ENCODE measurements at regions not wholly inside any gene's neighbourhood (a gene's known extent, or its start where the extent isn't known, plus 50 kb on each side); places are given as distances from the start of the nearest gene placed in this dataset.

DNA sequence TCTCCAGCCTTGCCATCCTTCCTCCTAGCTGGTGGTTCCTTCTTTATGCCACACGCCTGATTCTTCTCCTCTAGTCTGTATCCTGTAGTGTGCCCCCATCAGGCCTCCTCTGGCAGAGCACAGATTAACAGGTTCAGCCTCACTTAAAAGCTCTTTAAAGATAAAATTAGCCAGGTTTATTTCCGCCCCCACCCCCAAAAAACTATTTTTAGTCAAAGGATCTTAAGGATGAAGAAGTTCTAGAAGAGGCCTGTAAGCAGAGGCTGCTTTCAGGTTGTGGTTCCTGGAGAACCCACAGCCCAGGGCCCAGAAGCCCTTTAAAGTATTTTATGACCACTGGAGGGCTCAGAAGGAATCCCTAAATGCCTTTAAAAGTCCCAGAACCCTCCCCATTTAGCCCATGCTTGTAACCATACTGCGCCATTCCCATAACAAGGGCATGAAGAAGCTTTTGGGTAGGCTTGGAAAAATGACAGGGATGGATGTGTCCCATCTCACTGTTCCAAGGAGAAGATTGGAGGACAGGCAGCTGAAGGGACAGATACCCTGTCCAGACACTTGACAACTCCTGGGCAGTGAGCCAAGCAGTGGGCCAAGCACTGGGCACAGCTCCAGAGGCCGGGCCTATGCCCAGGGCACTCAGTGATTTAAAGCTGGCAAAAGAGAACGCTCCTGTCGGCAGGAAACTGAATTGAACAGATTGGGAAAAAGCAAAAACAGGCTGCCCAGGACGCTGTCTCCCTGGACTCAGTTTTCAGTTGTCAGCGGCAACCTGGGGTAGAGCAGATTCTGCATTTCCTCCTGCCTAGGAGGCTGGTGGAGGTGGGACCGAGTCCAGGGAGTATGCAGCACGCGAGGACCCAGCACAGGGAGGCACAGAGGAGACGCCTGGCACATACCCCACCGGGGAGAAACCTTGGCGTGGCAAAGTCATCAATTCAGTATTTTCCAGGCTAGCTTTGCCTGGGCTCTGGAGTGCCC lies 106.3 kb upstream of the SSBP2 start:
- DNase-seq (ENCODE audit: low read depth in 3 of 3, low spot score in 1 of 3), result no peak

DNA sequence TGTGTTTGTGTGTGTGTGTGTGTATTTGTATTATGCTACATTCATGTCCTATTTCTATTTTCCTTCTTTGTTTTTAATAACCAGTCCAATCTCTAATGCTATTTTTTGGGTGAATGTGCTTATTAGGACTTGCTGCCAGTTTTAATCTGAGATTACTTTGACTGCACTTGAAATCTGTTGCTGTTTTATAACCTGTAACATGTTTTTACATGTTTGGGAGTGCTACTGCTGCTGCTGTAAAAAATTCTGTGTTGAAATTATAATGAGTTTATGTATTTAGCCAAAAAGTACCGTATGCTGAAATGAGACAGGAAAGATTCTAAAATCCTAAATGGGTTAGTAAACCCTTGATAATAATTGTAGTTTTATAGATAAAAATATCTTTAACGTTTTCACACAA lies 104.7 kb upstream of the SSBP2 start:
- no peak for DNase-seq (ENCODE audit: low read depth in 3 of 3, low spot score in 1 of 3)

DNA sequence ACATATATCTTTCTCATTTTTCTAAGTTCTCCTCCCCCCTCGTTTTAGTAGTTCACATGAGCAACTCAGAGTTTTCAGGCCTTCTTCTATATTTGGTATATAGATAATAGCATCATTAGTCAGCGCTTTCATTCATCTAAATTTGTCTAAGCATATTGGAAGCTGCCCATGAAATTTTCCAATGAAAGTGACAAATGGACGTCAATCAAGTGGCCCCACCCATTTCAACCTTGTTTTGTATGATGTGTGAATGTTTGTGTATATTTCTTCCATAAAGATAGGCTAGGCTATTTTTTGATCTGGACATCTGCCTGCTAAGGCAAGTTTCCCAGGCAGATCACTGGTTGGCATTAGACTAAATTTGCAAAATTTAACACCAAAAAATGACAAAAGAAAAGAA lies 104.0 kb upstream of the SSBP2 start:
- no peak for DNase-seq (ENCODE audit: low read depth in 3 of 3, low spot score in 1 of 3)

DNA sequence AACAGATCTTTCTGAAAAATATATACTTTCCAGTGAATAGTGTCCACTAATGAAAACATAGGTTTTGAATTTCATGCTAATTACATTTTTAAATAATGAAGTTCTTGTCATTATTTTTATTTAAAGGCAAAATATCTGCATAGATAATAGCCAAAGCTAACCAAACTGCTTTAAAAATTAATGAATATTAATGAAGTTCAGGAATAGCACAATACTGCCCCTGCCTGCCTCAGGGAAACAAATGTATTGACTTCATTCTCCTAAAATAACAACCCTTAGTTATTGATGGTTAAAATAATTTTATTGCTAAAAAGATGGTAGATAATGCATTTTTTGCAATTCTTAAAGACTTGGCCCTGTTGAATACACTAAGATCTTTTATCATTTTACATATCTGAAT lies 103.6 kb upstream of the SSBP2 start:
- no peak for DNase-seq (ENCODE audit: low read depth in 3 of 3, low spot score in 1 of 3)

DNA sequence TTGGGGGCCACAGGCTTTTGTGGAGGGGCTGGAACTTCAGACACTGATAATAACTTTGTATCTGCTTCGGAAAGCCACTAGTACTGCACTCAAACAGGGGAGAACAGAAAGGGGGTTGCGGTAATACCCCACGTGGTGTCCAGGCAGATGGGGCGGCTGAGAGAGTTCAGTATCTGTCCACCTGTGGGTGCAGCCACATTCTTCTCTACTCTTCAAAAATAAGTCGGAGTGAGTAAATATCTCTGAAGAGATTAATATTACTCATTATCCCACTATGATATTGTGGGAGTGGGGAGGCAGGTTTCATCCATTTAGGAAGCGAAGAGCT lies 102.1 kb upstream of the SSBP2 start:
- no peak for DNase-seq (ENCODE audit: low read depth in 3 of 3, low spot score in 1 of 3)

DNA sequence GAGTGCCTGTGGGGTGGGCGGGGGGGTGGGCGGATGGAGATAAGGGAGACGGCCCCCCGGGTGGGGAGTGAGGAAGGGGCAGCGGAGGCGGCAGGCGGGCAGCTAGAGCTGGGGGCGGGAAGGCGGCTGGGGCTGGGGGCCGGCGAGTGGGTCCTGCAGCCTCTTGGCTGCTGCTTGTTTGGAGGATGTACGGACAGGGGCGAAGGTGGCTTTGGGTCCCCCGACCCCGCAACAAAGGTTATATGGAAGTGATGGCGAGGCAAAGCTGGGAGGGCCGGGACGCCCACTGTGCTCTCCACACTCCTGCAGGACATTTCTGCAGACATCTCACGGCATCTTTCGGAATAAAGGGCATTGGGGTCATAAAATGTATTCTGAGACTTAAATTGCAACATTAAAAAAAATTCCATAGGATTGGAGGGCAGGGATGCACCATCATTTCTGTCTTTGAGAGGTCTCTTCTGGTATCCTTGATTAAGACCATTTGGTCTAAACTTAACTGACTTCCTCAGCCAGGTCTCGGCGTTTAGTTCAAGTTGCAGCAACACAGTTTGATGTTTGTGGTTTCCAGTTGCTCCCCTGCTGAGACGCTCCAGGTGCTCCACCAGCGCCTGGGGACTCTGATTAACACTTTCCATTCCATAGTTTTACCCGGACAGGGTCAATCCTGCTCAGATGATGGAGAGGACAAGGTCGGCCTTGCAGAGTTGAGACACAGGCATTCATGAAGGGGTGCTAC lies 101.6 kb upstream of the SSBP2 start:
- DNase-seq (ENCODE audit: low read depth in 3 of 3, low spot score in 1 of 3), result no peak

DNA sequence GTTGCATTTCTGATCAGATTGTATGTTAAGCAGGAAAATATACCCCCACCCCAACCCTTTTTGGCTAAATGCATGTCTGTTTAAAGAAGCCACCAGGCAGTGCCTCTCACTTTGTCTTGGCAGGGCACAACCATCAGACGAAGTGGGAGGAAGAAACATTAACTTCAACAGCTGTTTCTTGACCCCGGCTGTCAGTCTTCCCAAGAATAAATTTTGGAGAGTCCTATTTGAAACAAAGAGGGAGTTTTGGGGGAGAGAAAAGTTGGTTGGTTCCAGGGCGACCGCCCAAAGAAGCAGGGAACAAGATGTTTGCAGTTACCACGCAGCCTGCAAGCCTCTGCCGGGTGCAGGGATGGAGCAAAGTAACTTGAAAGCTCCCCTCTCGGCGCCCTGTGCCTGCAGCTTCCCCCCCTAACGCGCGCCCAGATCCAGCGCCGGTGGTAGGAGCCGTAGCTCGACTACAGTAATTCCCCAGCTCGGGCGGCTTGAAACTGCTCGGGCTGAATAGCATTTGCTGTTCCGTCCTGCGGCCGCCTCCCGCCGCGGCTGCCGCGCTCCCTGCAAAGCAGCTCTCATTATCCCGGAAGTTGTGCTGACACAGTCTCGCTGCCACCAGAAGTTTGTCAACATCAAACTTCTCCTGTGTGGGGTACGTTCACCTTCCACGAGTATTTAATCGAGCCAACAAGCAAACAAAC lies 100.7 kb upstream of the SSBP2 start:
- peak; percentile 72 to 84 (median 81) for DNase-seq (ENCODE audit: low read depth in 3 of 3, low spot score in 1 of 3)

DNA sequence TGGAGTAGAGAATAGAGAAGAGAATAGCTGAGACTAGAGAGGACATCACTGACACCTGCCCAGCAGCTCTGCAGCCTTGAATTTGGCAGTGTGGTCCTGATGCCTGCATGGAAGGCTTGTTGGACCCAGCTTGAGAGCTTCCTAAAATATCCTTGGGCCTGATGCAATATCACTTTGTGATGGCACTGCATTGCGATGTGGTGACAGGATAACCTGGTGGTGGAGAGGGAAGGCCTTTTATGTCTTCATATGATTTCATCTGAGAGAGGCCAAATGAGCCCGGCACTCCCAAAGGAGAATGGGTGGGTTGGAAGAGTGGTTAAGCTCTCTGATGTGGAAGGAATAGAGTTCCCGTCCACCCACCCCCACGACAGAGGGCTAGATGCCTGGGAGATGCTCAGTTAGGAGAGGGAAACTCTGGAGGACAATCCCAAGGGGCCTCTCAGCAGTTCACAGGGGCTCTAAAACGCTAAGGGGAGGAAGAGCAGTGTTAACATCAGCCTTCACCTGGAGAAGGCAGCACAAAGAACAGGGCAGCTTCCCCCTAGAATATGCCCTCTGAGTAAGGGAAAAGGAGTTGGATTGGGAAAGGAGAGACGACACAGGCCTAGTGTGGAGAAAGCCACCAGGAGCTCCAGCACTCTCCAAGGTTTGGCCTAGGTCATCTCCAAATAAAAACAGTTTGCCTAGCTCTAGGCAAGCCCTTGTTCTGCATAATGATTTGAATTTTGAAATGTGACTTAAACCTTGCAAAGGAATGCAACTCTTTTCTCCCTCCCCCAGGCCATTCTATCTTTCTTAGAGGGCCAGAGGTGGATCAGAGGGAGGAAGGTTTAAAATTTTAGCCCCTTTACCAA lies 99.8 kb upstream of the SSBP2 start:
- no peak for DNase-seq (ENCODE audit: low read depth in 3 of 3, low spot score in 1 of 3)

DNA sequence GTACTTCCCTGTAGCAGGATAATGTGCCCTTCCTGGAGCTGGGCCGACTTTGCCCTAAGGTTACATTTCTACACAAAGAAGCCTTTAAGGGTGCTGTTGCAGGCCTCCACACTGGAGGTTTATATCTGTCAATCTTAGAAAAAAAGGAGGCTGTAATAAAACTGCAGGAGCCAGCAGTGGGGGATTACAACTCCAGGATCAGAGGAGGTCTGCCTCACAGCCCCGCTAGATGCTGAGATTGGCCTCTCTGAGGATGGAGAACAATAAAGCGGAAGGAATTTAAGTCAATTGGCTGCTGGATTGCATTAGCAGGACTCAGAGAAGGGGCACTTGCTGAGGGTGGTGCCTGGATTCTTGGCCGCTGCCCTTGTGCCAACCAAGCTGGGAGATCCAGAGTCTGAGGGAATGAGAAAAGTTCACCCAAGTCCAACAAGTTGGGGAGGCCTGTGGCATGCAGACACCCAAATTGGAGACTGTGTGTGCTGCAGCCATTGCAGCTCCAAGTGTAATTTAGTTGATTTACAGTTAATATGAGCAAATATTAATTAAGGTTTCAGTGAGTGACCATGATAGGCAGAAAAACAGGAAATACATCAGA lies 99.0 kb upstream of the SSBP2 start:
- DNase-seq (ENCODE audit: low read depth in 3 of 3, low spot score in 1 of 3), result no peak

DNA sequence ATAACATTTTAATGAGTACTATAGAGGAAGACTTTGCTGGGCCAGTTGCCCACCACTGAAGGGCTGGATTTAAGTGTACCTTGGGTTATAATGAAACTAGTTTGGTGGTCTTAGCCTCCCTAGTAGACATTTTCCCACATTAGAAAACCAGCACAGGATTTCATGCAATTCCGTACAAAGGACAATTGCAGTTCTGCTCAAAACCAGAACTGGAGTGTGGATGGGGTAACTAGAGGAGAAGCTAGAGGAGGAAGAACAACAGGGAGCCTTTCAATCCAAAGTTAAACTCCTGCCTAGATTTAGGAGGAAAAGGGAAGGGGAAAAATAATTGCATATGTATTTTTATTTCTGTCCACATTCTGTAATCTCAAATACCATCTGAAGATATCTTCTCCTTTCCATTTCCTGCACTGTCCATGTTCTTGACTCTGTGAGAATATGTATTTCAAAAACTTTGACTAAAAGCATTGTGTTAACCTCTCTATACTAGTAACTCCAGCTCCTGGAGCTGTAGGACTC lies 97.5 kb upstream of the SSBP2 start:
- no peak for DNase-seq (ENCODE audit: low read depth in 3 of 3, low spot score in 1 of 3)

DNA sequence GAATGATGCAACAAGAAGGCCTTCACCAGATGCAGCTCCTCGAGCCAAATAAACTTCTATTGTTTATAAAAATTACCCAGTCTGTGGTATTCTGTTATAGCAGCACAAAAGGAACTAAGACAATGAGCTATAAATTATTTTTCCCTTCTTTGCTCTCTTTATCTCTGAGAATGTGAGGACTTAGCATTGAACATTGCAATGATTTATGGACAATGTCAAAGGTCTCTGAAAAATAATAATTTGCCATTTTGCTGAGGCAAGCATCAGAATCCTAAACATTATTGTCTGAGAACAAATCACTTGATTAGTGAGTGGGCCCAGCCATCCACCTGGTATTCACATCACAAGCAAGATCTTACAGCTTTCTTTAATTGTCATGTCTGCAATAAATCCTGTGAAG lies 95.4 kb upstream of the SSBP2 start:
- no peak for DNase-seq (ENCODE audit: low read depth in 3 of 3, low spot score in 1 of 3)

DNA sequence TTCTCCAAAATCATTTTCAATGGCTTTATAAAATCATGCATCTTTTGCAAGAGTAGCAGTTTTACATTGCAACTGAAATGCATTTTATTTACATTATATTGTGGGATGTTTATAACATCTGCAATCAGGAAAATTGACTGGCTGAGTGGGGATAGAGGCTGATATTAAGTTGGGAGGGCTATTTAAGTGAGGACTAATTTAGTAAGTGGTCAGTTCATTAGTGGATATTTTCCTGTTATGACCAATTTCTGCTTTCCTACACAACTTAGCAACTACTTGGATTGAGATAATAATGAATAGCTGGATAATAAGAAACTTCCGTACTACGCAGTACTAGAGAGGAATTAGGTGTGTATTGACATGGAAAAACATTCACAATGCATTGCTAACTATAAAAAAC lies 92.9 kb upstream of the SSBP2 start:
- DNase-seq (ENCODE audit: low read depth in 3 of 3, low spot score in 1 of 3), result no peak

DNA sequence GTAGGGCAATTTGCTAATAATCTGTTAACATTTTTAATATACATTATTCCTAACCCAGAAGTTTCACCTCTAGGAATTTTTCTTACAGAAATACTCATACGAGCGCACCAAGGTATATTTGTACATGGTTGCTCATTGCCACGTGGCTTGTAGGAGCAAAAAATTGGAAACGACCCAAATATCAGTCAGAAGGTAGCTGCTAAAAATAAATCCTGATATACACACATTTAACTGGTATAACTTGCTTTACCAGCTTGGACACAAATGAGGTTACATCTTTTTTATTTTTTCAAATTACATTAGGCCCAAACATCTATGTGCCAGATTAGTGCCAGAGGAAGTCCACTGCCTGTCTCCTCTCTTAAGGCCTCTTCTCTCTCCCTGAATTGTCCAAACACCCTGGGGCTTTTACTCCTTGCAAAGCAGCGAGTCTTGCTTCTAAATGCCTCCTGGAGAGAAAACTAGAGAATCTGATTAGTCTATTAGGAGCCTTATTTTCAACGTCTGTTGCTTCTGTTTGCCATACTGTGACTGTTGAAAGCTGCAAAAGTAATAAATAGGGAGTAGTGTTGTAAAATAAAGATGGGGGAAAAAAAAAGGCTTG lies 92.0 kb upstream of the SSBP2 start:
- no peak for DNase-seq (ENCODE audit: low read depth in 3 of 3, low spot score in 1 of 3)

DNA sequence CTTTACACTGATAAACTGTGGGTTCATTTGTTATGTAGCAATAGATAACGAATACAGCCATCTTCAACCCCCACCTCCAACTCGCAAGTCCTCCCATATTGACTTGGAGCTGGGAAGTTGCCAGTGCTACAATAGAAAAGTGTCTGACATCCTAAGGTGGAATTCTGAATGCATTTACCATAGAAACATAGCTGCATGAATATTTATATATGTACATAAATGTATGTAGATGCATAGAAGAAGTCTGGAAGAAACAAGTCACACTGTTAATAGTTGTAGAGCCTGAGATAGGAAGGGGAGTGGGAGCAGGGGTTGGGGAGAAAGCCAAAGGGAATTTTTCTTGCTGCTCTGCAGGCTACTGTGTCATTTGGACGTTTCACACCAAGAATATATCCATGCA lies 88.1 kb upstream of the SSBP2 start:
- no peak for DNase-seq (ENCODE audit: low read depth in 3 of 3, low spot score in 1 of 3)

DNA sequence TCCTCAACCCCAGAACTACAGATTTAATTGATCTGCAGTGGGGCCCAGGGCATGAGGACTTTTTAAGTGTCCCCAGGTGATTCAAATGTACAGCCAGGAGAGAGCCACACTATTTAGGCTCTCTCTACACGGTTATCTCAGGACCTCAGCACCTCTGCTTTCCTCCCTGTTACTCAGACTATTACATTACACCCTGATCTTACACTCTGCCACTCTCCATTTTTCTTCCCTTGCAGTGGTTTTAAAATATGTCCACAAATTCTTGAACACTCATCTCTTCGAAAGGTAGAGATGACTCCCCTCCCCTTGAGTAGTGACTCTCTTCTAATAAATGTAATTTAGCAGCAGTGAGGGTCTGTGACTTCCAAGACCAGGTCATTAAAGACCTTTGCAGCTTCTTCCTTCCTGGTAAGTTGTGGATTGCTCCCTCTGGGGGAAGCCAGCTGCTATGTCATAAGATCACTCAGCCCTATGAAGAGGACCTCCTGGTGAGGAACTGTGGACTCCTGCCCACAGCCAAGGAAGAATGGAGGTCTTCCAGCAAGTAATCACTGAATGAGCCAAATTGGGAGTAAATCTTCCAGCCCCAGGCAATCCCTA lies 87.5 kb upstream of the SSBP2 start:
- no peak for DNase-seq (ENCODE audit: low read depth in 3 of 3, low spot score in 1 of 3)

DNA sequence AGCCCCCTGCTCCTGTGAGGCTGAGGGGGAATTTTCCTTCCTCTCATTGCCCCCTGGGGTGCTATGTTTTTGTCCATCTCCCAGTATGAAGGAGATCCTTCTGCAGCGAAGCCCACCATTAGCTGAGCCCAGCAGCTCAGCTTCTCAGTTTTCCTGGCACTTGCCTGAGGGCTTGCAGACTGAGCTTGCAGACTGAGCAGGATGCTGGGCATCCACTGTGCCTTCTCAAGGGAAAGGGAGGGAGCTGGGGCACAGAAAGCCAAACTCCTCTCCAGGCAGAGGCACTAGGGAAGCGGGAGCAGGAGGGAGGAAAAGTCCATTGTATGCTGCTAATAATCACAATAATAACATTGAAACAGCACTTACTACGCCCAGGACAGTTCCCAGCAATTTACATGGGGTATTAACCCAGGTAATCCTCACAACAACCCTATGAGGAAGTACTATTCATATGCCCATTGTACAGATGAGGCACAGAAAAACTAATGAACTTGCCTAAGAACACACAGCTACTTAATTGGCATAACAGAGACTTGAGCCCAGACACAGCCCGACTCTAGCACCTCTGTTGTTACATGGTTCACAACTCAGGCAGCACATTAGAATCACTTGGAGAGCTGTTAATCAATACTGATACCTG lies 86.9 kb upstream of the SSBP2 start:
- no peak for DNase-seq (ENCODE audit: low read depth in 3 of 3, low spot score in 1 of 3)

DNA sequence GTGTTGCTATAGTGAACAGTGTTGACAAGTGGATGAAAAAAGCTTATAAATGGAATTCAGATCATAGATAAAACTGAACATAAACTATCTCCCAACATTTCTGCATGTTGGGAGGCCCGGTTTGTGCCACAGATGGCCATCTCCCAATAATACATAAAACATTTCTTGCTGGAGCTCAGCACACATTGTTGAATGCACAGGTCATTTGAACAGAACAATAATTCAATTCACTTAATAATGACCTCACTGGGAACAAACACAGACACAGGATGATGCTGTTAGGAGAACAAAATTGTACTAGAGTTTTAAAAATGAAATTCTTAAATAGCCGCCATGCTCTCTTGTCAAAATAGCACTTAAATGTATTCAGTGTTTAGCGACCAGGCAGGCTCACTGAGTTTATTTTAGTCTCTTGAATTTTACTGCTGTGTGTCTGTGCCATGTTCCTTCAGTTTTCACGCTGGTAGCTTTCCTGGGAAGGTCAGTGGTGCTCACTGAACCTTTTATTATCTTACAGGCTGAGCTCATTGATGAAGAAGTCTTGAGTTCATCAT lies 85.0 kb upstream of the SSBP2 start:
- no peak for DNase-seq (ENCODE audit: low read depth in 3 of 3, low spot score in 1 of 3)

DNA sequence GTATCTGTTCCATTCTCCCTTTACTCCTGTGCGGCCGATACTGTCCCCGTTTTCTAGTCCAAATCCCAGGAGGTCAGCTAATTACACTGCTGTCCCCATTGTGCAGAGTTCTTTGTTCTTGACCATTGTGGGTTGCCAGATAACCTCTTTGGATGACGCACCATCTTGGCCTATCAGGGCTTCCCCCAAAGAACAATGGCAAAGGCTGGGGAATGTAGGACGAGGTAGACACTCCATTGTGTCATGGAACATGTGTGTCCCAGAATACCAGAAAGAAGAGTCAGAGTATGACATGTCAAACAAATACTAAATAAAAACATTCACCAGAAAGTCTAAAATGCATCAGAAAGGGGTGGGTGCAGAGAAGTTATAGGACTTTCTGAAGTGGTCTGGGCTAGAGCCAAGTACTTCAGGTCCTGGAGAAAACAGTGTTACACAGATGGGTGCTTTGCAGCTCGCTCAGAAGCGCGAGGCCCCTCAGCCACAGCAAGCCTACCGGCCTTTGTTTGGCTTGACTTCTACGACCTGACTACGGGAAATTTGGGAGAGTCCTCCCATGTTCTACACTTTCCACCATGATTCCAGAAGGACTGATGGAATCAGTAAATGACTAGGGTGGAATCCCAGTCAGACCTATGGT lies 83.2 kb upstream of the SSBP2 start:
- DNase-seq (ENCODE audit: low read depth in 3 of 3, low spot score in 1 of 3), result no peak
